Neural progenitor cell (in vitro differentiated cells): ENCODE measurements at regions not wholly inside any gene's neighbourhood (a gene's known extent, or its start where the extent isn't known, plus 50 kb on each side); places are given as distances from the start of the nearest gene placed in this dataset.

ENCODE experiments used
- DNase-seq: peaks from one replicate; pipeline ENCODE4 v3.0.0-alpha.2; 2016; ENCODE audit warnings: low spot score
- H2AFZ ChIP-seq: fragments of 200-600 bp; sonication (generic); replicated peaks from 2 replicates; pipeline ENCODE4 v1.6.1; 2016; ENCODE audit warnings: antibody characterized with exemption
- H3F3A ChIP-seq: fragments of 200-600 bp; sonication (generic); 2 replicates; pipeline ENCODE4 v1.6.1; 2016; ENCODE audit warnings: antibody characterized with exemption, low read depth
- H3K27ac ChIP-seq: fragments of 200-600 bp; sonication (generic); 2 replicates; pipeline ENCODE4 v1.5.1; 2016; ENCODE audit warnings: mild to moderate bottlenecking
- H3K27me3 ChIP-seq: fragments of 200-600 bp; sonication (generic); 2 replicates; pipeline ENCODE4 v1.6.1; 2016; ENCODE audit warnings: mild to moderate bottlenecking, moderate library complexity
- H3K36me3 ChIP-seq: fragments of 200-600 bp; sonication (generic); 2 replicates; pipeline ENCODE4 v1.5.1; 2016
- H3K4me1 ChIP-seq: fragments of 200-600 bp; sonication (generic); 2 replicates; pipeline ENCODE4 v1.6.1; 2016; ENCODE audit warnings: mixed run types
- H3K4me2 ChIP-seq: fragments of 200-600 bp; sonication (generic); 2 replicates; pipeline ENCODE4 v1.6.1; 2016
- H3K4me3 ChIP-seq: fragments of 200-600 bp; sonication (generic); 2 replicates; pipeline ENCODE4 v1.5.1; 2016
- H3K79me2 ChIP-seq: fragments of 200-600 bp; sonication (generic); 2 replicates; pipeline ENCODE4 v1.6.1; 2016; ENCODE audit warnings: low read depth
- H3K9ac ChIP-seq: fragments of 200-600 bp; sonication (generic); 2 replicates; pipeline ENCODE4 v1.6.1; 2016
- H3K9me3 ChIP-seq: fragments of 200-600 bp; sonication (generic); 2 replicates; pipeline ENCODE4 v1.5.1; 2016; ENCODE audit warnings: low read depth
- H4K20me1 ChIP-seq: fragments of 200-600 bp; sonication (generic); 2 replicates; pipeline ENCODE4 v1.6.1; 2016; ENCODE audit warnings: low read depth
- H3K27ac Mint-ChIP-seq: 3 replicates; pipeline ENCODE4 v1.8.0; 2021; ENCODE audit warnings: mixed read lengths
- H3K27me3 Mint-ChIP-seq: 2 replicates; pipeline ENCODE4 v1.8.0; 2022; ENCODE audit warnings: low read depth, mild to moderate bottlenecking, inconsistent platforms, moderate library complexity, mixed read lengths; ENCODE audit not compliant: insufficient read depth
- H3K36me3 Mint-ChIP-seq: 3 replicates; pipeline ENCODE4 v1.8.0; 2021; ENCODE audit warnings: mixed read lengths
- H3K4me1 Mint-ChIP-seq: 3 replicates; pipeline ENCODE4 v1.8.0; 2021; ENCODE audit warnings: mixed read lengths
- H3K4me3 Mint-ChIP-seq: 3 replicates; pipeline ENCODE4 v1.8.0; 2021; ENCODE audit warnings: mild to moderate bottlenecking, moderate library complexity, mixed read lengths
- H3K9me3 Mint-ChIP-seq: 3 replicates; pipeline ENCODE4 v1.8.0; 2020; ENCODE audit warnings: mixed read lengths
- EZH2 ChIP-seq: fragments of 200-600 bp; sonication (generic); IDR thresholded peaks from 2 replicates; pipeline ENCODE4 v1.6.1; 2017; ENCODE audit warnings: antibody characterized with exemption, mild to moderate bottlenecking, moderate library complexity
- EZH2phosphoT487 ChIP-seq: fragments of 200-600 bp; sonication (generic); IDR thresholded peaks from 2 replicates; pipeline ENCODE4 v1.6.1; 2017; ENCODE audit warnings: antibody characterized with exemption
- TF ChIP-seq, protein P1 (sequence below): fragments of 200-600 bp; sonication (generic); IDR thresholded peaks from 2 replicates; pipeline ENCODE4 v1.5.1; 2017; ENCODE audit warnings: antibody characterized with exemption, mild to moderate bottlenecking

DNA sequence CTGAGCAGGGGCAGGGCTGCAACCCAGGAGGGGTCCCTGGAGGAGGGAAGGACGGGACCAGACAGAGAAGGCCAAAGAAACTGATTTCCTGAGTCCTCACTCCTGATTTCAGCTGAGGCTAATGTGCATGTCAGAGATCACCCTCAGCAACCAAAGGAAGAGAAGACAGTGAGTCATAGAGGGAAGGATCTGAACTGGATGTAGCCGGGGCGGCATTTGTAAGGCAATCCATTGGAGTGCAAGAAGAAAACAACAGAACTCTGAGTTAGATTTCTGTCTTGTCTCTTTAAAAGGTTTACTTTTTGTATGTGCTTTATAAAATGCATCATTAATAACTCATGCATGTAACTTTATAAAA is 105.3 kb upstream of the AGBL1 start:
- no peaks in the 10 kb centered on the region for H3K36me3 Mint-ChIP-seq
- no peak for DNase-seq
- no peaks in the 10 kb centered on the region for H4K20me1 ChIP-seq
- H3K27ac Mint-ChIP-seq = peak overlapping the region; percentile 90
- no peaks in the 10 kb centered on the region for H3F3A ChIP-seq
- H3K27me3 ChIP-seq = no peaks in the 10 kb centered on the region
- peaks cover 14% of the 10 kb centered on the region for H3K27me3 Mint-ChIP-seq
- no peak overlapping the region for H2AFZ ChIP-seq
- H3K4me2 ChIP-seq = no peak overlapping the region
- peaks cover 10% of the 10 kb centered on the region for H3K9me3 Mint-ChIP-seq
- peaks cover 5% of the 10 kb centered on the region for H3K4me1 ChIP-seq
- H3K4me3 ChIP-seq = no peak overlapping the region
- peak overlapping the region; percentile 49 for H3K4me3 Mint-ChIP-seq
- peaks cover 21% of the 10 kb centered on the region for H3K4me1 Mint-ChIP-seq
- H3K9me3 ChIP-seq = no peaks in the 10 kb centered on the region
- no peaks in the 10 kb centered on the region for H3K79me2 ChIP-seq
- H3K27ac ChIP-seq = no peak overlapping the region
- H3K36me3 ChIP-seq = no peaks in the 10 kb centered on the region
- no peak for TF ChIP-seq EZH2phosphoT487
- TF ChIP-seq, protein P1, sequence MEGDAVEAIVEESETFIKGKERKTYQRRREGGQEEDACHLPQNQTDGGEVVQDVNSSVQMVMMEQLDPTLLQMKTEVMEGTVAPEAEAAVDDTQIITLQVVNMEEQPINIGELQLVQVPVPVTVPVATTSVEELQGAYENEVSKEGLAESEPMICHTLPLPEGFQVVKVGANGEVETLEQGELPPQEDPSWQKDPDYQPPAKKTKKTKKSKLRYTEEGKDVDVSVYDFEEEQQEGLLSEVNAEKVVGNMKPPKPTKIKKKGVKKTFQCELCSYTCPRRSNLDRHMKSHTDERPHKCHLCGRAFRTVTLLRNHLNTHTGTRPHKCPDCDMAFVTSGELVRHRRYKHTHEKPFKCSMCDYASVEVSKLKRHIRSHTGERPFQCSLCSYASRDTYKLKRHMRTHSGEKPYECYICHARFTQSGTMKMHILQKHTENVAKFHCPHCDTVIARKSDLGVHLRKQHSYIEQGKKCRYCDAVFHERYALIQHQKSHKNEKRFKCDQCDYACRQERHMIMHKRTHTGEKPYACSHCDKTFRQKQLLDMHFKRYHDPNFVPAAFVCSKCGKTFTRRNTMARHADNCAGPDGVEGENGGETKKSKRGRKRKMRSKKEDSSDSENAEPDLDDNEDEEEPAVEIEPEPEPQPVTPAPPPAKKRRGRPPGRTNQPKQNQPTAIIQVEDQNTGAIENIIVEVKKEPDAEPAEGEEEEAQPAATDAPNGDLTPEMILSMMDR = no peak
- no peak for TF ChIP-seq EZH2
- no peak overlapping the region for H3K9ac ChIP-seq

DNA sequence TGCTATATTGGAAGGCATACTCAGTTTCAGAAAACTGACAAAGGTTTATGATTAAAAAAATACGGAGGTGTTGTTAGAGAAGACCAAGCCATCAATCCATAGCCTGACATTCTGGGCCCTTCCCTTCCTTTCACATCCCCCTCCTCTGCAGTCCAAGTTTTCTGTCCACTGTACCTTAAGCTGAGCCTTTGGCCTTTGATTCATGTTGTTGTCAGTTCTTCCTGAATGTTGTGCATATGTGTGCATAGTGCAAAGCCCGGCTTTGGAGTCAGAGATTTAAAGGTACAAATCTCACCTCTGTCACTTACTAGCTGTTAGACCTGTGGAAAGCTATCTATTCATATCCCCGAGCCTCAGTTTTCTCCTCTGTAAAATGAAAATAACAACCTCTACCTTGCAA is 104.9 kb upstream of the AGBL1 start:
- peaks cover 5% of the 10 kb centered on the region for H3K4me1 ChIP-seq
- H3K4me3 Mint-ChIP-seq = no peak overlapping the region

DNA sequence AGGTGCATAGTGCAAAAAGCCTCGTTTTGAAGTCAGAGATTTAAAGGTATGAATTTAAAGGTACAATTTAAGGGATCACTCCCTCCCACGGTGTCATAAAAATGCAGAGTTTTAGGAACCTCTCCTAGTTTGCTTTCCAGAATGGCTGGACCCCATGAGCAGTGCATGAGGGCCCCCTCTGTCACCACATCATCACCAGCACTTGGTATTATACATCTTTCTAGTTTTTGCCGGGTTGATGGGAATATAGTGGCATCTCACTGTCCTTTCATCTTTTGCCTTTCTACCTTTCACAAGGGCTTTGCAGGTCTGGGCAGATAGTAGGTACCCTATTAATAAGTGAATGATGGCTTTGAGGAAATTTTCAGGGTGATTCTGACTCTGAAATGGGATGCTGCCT is 103.6 kb upstream of the AGBL1 start:
- Mint-ChIP-seq H3K9me3 (peaks cover 11% of the 10 kb centered on the region), H3K4me3 (no peak overlapping the region), H3K4me1 (peaks cover 30% of the 10 kb centered on the region), H3K36me3 (no peaks in the 10 kb centered on the region), H3K27me3 (peaks cover 12% of the 10 kb centered on the region), H3K27ac (no peak overlapping the region)
- H3K4me2 ChIP-seq = no peak overlapping the region
- H4K20me1 ChIP-seq = no peaks in the 10 kb centered on the region
- no peaks in the 10 kb centered on the region for H3K27me3 ChIP-seq
- no peaks in the 10 kb centered on the region for H3F3A ChIP-seq
- no peak overlapping the region for H3K9ac ChIP-seq
- no peaks in the 10 kb centered on the region for H3K79me2 ChIP-seq
- no peak overlapping the region for H2AFZ ChIP-seq
- no peak overlapping the region for H3K27ac ChIP-seq
- TF ChIP-seq, protein P1 = no peak
- TF ChIP-seq EZH2 = no peak
- TF ChIP-seq EZH2phosphoT487 = no peak
- H3K36me3 ChIP-seq = no peaks in the 10 kb centered on the region
- H3K4me3 ChIP-seq = no peak overlapping the region
- H3K9me3 ChIP-seq = no peaks in the 10 kb centered on the region
- peaks cover 13% of the 10 kb centered on the region for H3K4me1 ChIP-seq
- DNase-seq = no peak

More for the DNA sequence above, 104.9 kb upstream of the AGBL1 start:
- Mint-ChIP-seq H3K36me3 (no peaks in the 10 kb centered on the region), H3K4me1 (peaks cover 21% of the 10 kb centered on the region), H3K27me3 (peaks cover 14% of the 10 kb centered on the region), H3K27ac (peak overlapping the region; percentile 90), H3K9me3 (peaks cover 13% of the 10 kb centered on the region)
- Histone ChIP-seq H3K9me3 (no peaks in the 10 kb centered on the region), H3K9ac (no peak overlapping the region), H3K4me2 (no peak overlapping the region), H3K27me3 (no peaks in the 10 kb centered on the region), H3K4me3 (no peak overlapping the region), H2AFZ (no peak overlapping the region), H3K36me3 (no peaks in the 10 kb centered on the region), H3K27ac (no peak overlapping the region), H3F3A (no peaks in the 10 kb centered on the region), H3K79me2 (no peaks in the 10 kb centered on the region), H4K20me1 (no peaks in the 10 kb centered on the region)
- DNase-seq = no peak
- TF ChIP-seq EZH2 = no peak
- no peak for TF ChIP-seq EZH2phosphoT487
- TF ChIP-seq, protein P1 = no peak

DNA sequence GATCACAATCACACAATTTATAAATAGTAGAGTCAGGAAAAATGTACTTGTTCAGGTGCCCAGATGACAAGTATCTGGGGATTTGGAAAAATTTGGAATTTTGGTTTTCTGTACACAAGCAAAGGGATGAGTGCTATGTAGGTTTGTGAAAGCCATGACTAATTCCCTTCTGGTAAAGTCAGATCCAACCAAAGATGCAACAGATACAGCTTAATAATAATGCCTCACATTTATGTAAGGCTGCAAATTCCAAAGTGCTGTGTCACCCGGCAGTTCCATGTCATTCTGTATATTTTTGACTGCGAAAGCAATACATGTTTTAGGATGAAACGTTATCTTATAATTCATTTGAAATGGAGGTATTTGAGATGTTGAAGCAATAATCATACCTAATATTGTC is 102.7 kb upstream of the AGBL1 start:
- Histone ChIP-seq H3K27me3 (no peaks in the 10 kb centered on the region), H3K36me3 (no peaks in the 10 kb centered on the region), H2AFZ (no peak overlapping the region), H3K79me2 (no peaks in the 10 kb centered on the region), H3K9me3 (no peaks in the 10 kb centered on the region), H3F3A (no peaks in the 10 kb centered on the region), H4K20me1 (no peaks in the 10 kb centered on the region), H3K4me3 (no peak overlapping the region), H3K4me2 (no peak overlapping the region), H3K4me1 (peaks cover 14% of the 10 kb centered on the region), H3K27ac (no peak overlapping the region), H3K9ac (no peak overlapping the region)
- Mint-ChIP-seq H3K4me1 (peaks cover 33% of the 10 kb centered on the region), H3K27ac (no peak overlapping the region), H3K4me3 (no peak overlapping the region), H3K27me3 (peaks cover 12% of the 10 kb centered on the region), H3K36me3 (no peaks in the 10 kb centered on the region), H3K9me3 (peaks cover 9% of the 10 kb centered on the region)
- no peak for DNase-seq
- TF ChIP-seq EZH2 (no peak), EZH2phosphoT487 (no peak)
- TF ChIP-seq, protein P1 = no peak
